ENCODE measurements at regions not wholly inside any gene's neighbourhood (a gene's known extent, or its start where the extent isn't known, plus 50 kb on each side); places are given as distances from the start of the nearest gene placed in this dataset.
A peak's percentile ranks its signal among the peaks of the same experiment; 100 is the strongest.
"Not testable (repeated sequence)": the region's sequence is repeated elsewhere in the genome, so short reads cannot be mapped to it uniquely, and the experiment has no call there.

- peak; percentile 48 for DNase-seq (ENCODE audit: low spot score)
These were observed 680.7 kb upstream of the BOD1L1 start for GRCh38 chr4:14308229-14308651.

- no peak for DNase-seq (ENCODE audit: low spot score)
These were observed 681.9 kb upstream of the BOD1L1 start for GRCh38 chr4:14309431-14309830.

GRCh38 chr4:14313757-14314156 lies 686.2 kb upstream of the BOD1L1 start:
- DNase-seq (ENCODE audit: low spot score), result no peak

GRCh38 chr4:14315129-14315528 lies 687.2 kb upstream of the CPEB2 start:
- DNase-seq (ENCODE audit: low spot score), result no peak

- no peak for DNase-seq (ENCODE audit: low spot score)
These were observed 684.9 kb upstream of the CPEB2 start for GRCh38 chr4:14317351-14317750.

GRCh38 chr4:14318671-14319070 lies 683.6 kb upstream of the CPEB2 start:
- DNase-seq (ENCODE audit: low spot score), result no peak

- no peak for DNase-seq (ENCODE audit: low spot score)
These were observed 680.6 kb upstream of the CPEB2 start for GRCh38 chr4:14321723-14322122.

GRCh38 chr4:14323191-14323590 lies 679.1 kb upstream of the CPEB2 start:
- DNase-seq (ENCODE audit: low spot score), result no peak

GRCh38 chr4:14329228-14329627 lies 673.1 kb upstream of the CPEB2 start:
- DNase-seq (ENCODE audit: low spot score), result no peak

GRCh38 chr4:14333616-14334015 lies 668.7 kb upstream of the CPEB2 start:
- no peak for DNase-seq (ENCODE audit: low spot score)

- no peak for DNase-seq (ENCODE audit: low spot score)
These were observed 668.1 kb upstream of the CPEB2 start for GRCh38 chr4:14334166-14334565.

GRCh38 chr4:14335872-14336271 lies 666.4 kb upstream of the CPEB2 start:
- DNase-seq (ENCODE audit: low spot score), result no peak

GRCh38 chr4:14336656-14337055 lies 665.6 kb upstream of the CPEB2 start:
- DNase-seq (ENCODE audit: low spot score), result no peak

GRCh38 chr4:14337892-14338584 lies 664.2 kb upstream of the CPEB2 start:
- no peak for DNase-seq (ENCODE audit: low spot score)

GRCh38 chr4:14338585-14339265 lies 663.6 kb upstream of the CPEB2 start:
- DNase-seq (ENCODE audit: low spot score), result no peak

- no peak for DNase-seq (ENCODE audit: low spot score)
These were observed 662.6 kb upstream of the CPEB2 start for GRCh38 chr4:14339715-14340114.

- DNase-seq (ENCODE audit: low spot score), result no peak
These were observed 662.0 kb upstream of the CPEB2 start for GRCh38 chr4:14340321-14340720.

GRCh38 chr4:14343961-14344360 lies 658.3 kb upstream of the CPEB2 start:
- no peak for DNase-seq (ENCODE audit: low spot score)

GRCh38 chr4:14345356-14345775 lies 656.9 kb upstream of the CPEB2 start:
- no peak for DNase-seq (ENCODE audit: low spot score)

- DNase-seq (ENCODE audit: low spot score), result no peak
These were observed 654.8 kb upstream of the CPEB2 start for GRCh38 chr4:14347526-14347925.

GRCh38 chr4:14348506-14348905 lies 653.8 kb upstream of the CPEB2 start:
- DNase-seq (ENCODE audit: low spot score), result no peak

GRCh38 chr4:14358544-14359160 lies 643.6 kb upstream of the CPEB2 start:
- not testable (repeated sequence) for DNase-seq (ENCODE audit: low spot score)

GRCh38 chr4:14359991-14360390 lies 642.3 kb upstream of the CPEB2 start:
- DNase-seq (ENCODE audit: low spot score), result no peak
